ENCODE measurements at regions not wholly inside any gene's neighbourhood (a gene's known extent, or its start where the extent isn't known, plus 50 kb on each side); places are given as distances from the start of the nearest gene placed in this dataset.

DNA sequence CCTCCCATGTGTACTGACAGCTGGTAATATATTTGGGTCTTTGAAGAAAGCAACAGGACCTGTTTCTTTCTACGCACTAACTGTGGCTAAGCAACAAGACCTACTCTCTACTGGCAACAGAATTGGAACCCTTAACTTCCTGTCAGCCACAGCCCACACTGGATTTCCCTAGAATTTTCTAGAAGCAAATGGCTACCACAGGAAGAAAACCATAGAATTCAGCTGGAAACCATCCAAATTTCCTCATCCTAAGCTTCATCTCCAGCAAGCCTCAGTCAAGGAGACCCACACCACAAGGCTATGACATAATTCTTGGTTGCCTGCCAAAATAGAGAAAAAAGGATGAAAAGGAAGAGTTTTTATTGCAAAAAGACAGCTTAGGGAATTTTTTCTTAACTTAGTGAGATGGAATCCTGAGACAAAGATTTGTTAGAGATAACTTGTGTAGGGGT lies 171.8 kb upstream of the TNC start:
- H3K79me2 ChIP-seq (ENCODE audit: low read length), result no peaks in the 10 kb centered on the region
- no peaks in the 10 kb centered on the region for H3K36me3 ChIP-seq (replicated peaks; ENCODE audit: low read depth, low read length)
- no peak overlapping the region for H3K9ac ChIP-seq (ENCODE audit: low read length)
- no peaks in the 10 kb centered on the region for H4K20me1 ChIP-seq (ENCODE audit: insufficient read depth, low read length)
- no peak overlapping the region for H3K27ac ChIP-seq (ENCODE audit: low read length)
- no peak overlapping the region for H3K4me2 ChIP-seq (ENCODE audit: low read length)
- no peak overlapping the region for H3K4me3 ChIP-seq (ENCODE audit: low read length)
- H3K4me1 ChIP-seq (ENCODE audit: low read length), result no peaks in the 10 kb centered on the region
- no peaks in the 10 kb centered on the region for H3K9me3 ChIP-seq (ENCODE audit: insufficient read depth, low read length)
- H3K27me3 ChIP-seq (ENCODE audit: low read depth, low read length), result no peaks in the 10 kb centered on the region
- TF ChIP-seq EZH2phosphoT487 (IDR thresholded peaks at IDR 0.05; ENCODE audit: low read depth), result no peak
- TF ChIP-seq, protein P1, sequence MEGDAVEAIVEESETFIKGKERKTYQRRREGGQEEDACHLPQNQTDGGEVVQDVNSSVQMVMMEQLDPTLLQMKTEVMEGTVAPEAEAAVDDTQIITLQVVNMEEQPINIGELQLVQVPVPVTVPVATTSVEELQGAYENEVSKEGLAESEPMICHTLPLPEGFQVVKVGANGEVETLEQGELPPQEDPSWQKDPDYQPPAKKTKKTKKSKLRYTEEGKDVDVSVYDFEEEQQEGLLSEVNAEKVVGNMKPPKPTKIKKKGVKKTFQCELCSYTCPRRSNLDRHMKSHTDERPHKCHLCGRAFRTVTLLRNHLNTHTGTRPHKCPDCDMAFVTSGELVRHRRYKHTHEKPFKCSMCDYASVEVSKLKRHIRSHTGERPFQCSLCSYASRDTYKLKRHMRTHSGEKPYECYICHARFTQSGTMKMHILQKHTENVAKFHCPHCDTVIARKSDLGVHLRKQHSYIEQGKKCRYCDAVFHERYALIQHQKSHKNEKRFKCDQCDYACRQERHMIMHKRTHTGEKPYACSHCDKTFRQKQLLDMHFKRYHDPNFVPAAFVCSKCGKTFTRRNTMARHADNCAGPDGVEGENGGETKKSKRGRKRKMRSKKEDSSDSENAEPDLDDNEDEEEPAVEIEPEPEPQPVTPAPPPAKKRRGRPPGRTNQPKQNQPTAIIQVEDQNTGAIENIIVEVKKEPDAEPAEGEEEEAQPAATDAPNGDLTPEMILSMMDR (IDR thresholded peaks at IDR 0.05; ENCODE audit: low read depth, low read length), result no peak
- no peak overlapping the region for H2AFZ ChIP-seq (ENCODE audit: low read depth, low read length)

- no peaks in the 10 kb centered on the region for H3K79me2 ChIP-seq (ENCODE audit: low read length)
- H3K9ac ChIP-seq (ENCODE audit: low read length), result no peak overlapping the region
- no peak overlapping the region for H3K27ac ChIP-seq (ENCODE audit: low read length)
- no peak overlapping the region for H2AFZ ChIP-seq (ENCODE audit: low read depth, low read length)
- no peaks in the 10 kb centered on the region for H3K27me3 ChIP-seq (ENCODE audit: low read depth, low read length)
- no peak overlapping the region for H3K4me2 ChIP-seq (ENCODE audit: low read length)
- no peaks in the 10 kb centered on the region for H3K4me1 ChIP-seq (ENCODE audit: low read length)
- TF ChIP-seq, protein P1 (IDR thresholded peaks at IDR 0.05; ENCODE audit: low read depth, low read length), result no peak
- no peaks in the 10 kb centered on the region for H3K9me3 ChIP-seq (ENCODE audit: insufficient read depth, low read length)
- no peaks in the 10 kb centered on the region for H3K36me3 ChIP-seq (replicated peaks; ENCODE audit: low read depth, low read length)
- no peak overlapping the region for H3K4me3 ChIP-seq (ENCODE audit: low read length)
- no peaks in the 10 kb centered on the region for H4K20me1 ChIP-seq (ENCODE audit: insufficient read depth, low read length)
Measured at GRCh38 chr9:115291841-115292240, 173.9 kb upstream of the TNC start.

- Histone ChIP-seq H3K4me1 (ENCODE audit: low read length) (no peaks in the 10 kb centered on the region), H3K9ac (ENCODE audit: low read length) (no peak overlapping the region), H3K4me2 (ENCODE audit: low read length) (no peak overlapping the region), H3K27ac (ENCODE audit: low read length) (no peak overlapping the region), H3K79me2 (ENCODE audit: low read length) (no peaks in the 10 kb centered on the region), H3K27me3 (ENCODE audit: low read depth, low read length) (no peaks in the 10 kb centered on the region), H3K36me3 (replicated peaks; ENCODE audit: low read depth, low read length) (no peaks in the 10 kb centered on the region), H4K20me1 (ENCODE audit: insufficient read depth, low read length) (no peaks in the 10 kb centered on the region), H2AFZ (ENCODE audit: low read depth, low read length) (no peak overlapping the region), H3K4me3 (ENCODE audit: low read length) (no peak overlapping the region), H3K9me3 (ENCODE audit: insufficient read depth, low read length) (no peaks in the 10 kb centered on the region)
- TF ChIP-seq, protein P1 (IDR thresholded peaks at IDR 0.05; ENCODE audit: low read depth, low read length), result no peak
- no peak for TF ChIP-seq EZH2phosphoT487 (IDR thresholded peaks at IDR 0.05; ENCODE audit: low read depth)
Measured at GRCh38 chr9:115292584-115293279, 174.8 kb upstream of the TNC start.

DNA sequence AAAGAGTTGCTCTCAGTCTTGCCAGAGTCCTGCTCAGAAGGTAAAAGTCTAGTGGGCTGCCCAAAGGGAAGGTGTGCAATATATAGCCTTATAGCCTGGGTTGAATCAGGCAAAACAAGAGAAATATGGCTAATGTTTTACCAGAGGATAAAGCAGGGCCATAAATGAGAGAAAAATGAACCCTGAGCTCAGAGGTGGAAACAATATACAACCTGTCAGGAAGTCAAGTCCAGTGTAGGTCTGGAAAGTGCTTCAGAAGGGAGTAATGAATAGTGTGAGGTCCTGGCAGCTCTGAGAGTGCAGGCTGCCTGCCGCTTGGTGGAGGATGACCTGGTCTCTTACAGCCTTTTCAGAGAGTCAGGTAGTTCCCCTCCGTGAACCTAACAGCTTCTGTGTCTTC lies 177.8 kb upstream of the TNC start:
- Histone ChIP-seq H2AFZ (ENCODE audit: low read depth, low read length) (no peak overlapping the region), H3K79me2 (ENCODE audit: low read length) (no peaks in the 10 kb centered on the region), H3K4me1 (ENCODE audit: low read length) (no peaks in the 10 kb centered on the region), H3K27ac (ENCODE audit: low read length) (no peak overlapping the region), H3K9ac (ENCODE audit: low read length) (no peak overlapping the region), H3K36me3 (replicated peaks; ENCODE audit: low read depth, low read length) (no peaks in the 10 kb centered on the region), H3K27me3 (ENCODE audit: low read depth, low read length) (no peaks in the 10 kb centered on the region), H3K4me2 (ENCODE audit: low read length) (no peak overlapping the region), H3K4me3 (ENCODE audit: low read length) (no peak overlapping the region), H3K9me3 (ENCODE audit: insufficient read depth, low read length) (no peaks in the 10 kb centered on the region), H4K20me1 (ENCODE audit: insufficient read depth, low read length) (no peaks in the 10 kb centered on the region)
- TF ChIP-seq, protein P1 (IDR thresholded peaks at IDR 0.05; ENCODE audit: low read depth, low read length), result no peak
- no peak for TF ChIP-seq EZH2phosphoT487 (IDR thresholded peaks at IDR 0.05; ENCODE audit: low read depth)

Measured in OCI-LY3 (cell line).